Psoas muscle (tissue), 7 donors: ENCODE measurements at regions not wholly inside any gene's neighbourhood (a gene's known extent, or its start where the extent isn't known, plus 50 kb on each side); places are given as distances from the start of the nearest gene placed in this dataset.
"Not testable (repeated sequence)": the region's sequence is repeated elsewhere in the genome, so short reads cannot be mapped to it uniquely, and the experiment has no call there.

Experiments used
- ATAC-seq, 4 donors: fragments of 200-7000 bp; cut with Tn5 transposase; one replicate each; pipeline ENCODE4 v1.9.1; 2020; ENCODE audit warnings: moderate library complexity in 3 of 4, mild to moderate bottlenecking in 2 of 4
- DNase-seq, 2 donors: peaks; one replicate each; pipeline ENCODE4 v3.0.0-alpha.2; 2020
- H3K27ac ChIP-seq: fragments of 200-600 bp; one replicate; pipeline ENCODE4 v1.8.0; 2022
- H3K27me3 ChIP-seq, 3 donors: fragments of 200-600 bp in 1 of 3; one replicate each; pipeline versions ENCODE4 v1.6.1 to v1.8.0; 2013 to 2022; ENCODE audit warnings: low read length in 2 of 3, mild to moderate bottlenecking in 2 of 3, moderate library complexity in 1 of 3; ENCODE audit not compliant: insufficient read depth in 3 of 3
- H3K36me3 ChIP-seq, 2 donors: fragments of 200-600 bp in 1 of 2; one replicate each; pipeline versions ENCODE4 v1.6.1 to v1.8.0; 2013 to 2022; ENCODE audit warnings: low read depth in 1 of 2, mild to moderate bottlenecking in 1 of 2, moderate library complexity in 1 of 2; ENCODE audit not compliant: insufficient read depth in 1 of 2
- H3K4me1 ChIP-seq: fragments of 200-600 bp; one replicate; pipeline ENCODE4 v1.8.0; 2022
- H3K4me3 ChIP-seq: fragments of 200-600 bp; one replicate; pipeline ENCODE4 v1.8.0; 2022; ENCODE audit warnings: mild to moderate bottlenecking
- H3K9me3 ChIP-seq: fragments of 200-600 bp; one replicate; pipeline ENCODE4 v1.8.0; 2022
- CTCF ChIP-seq: fragments of 200-600 bp; IDR thresholded peaks from one replicate; pipeline ENCODE4 v1.8.0; 2022; ENCODE audit warnings: antibody characterized with exemption
- WGBS, 3 donors: extraction: QIAGEN DNeasy Blood & Tissue Kit; methylation state at CpG; one replicate each; pipeline versions ENCODE4 v1.1.6 to v1.1.7; 2013; 5-methylcytosine and 5-hydroxymethylcytosine counted together
- intact Hi-C, 2 donors: fragments of 100-400 bp; cut with DNase I; formaldehyde crosslinking; loops; one replicate each; pipeline versions ENCODE4 v1.11.0 to v1.14.2; 2022
- donor health status: healthy with polysubstance abuse.
- donor health status: DM: no; HTN: no; CAD: no; lungs with moderate emphysema.
- donor health status: Bipolar disorder and iron deficiency.
- donor health status: healthy.
- donor health status: DM: yes; HTN: yes; CAD: no.
- donor health status: DM: no; HTN: no; CAD: no.
- donor health status: DM: yes; HTN: yes; CAD: no.

DNA sequence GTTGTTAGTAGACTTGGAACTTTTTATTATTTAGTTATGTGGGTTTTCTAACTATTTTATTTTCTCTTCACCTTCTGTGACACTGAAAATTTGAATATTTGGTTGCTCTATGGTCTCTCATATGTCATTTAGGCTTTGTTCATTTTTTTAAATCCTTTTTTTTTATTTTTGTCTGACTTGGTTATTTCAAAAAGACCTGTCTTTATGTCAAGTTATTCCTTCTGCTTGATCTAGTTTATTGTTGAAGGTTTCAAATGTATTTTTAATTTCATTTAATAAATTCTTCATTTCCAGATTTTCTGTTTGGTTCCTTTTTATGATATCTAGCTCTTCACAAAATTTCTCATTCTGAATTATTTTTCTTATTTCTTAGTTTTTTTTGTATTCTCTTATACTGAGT lies 160.6 kb upstream of the ATP5MC3 start:
- no peaks in the 10 kb centered on the region for H3K36me3 ChIP-seq
- H3K27me3 ChIP-seq = no peaks in the 10 kb centered on the region
- intact Hi-C loops = no loop called here

GRCh38 chr2:175330195-175330594 lies 148.7 kb upstream of the ATP5MC3 start:
- H3K27me3 ChIP-seq = peaks cover 0 to 3% (median 0%) of the 10 kb centered on the region in 3 donors
- TF ChIP-seq CTCF = no peak
- H3K36me3 ChIP-seq = no peaks in the 10 kb centered on the region
- H3K9me3 ChIP-seq = peaks cover 5% of the 10 kb centered on the region
- 81 to 85% (median 83%) methylated on average over 3 of the region's 3 CpGs for WGBS, 3 donors
- no peak overlapping the region for H3K4me3 ChIP-seq
- ATAC-seq = no peak
- no peak for DNase-seq
- H3K27ac ChIP-seq = no peak overlapping the region
- intact Hi-C loops = no loop called here
- H3K4me1 ChIP-seq = no peaks in the 10 kb centered on the region

More for the DNA sequence above, 160.6 kb upstream of the ATP5MC3 start:
- no peak for TF ChIP-seq CTCF
- H3K4me3 ChIP-seq = no peak overlapping the region
- no peak for DNase-seq
- H3K9me3 ChIP-seq = peaks cover 19% of the 10 kb centered on the region
- H3K4me1 ChIP-seq = no peaks in the 10 kb centered on the region
- H3K27ac ChIP-seq = no peak overlapping the region
- ATAC-seq = no peak

- Histone ChIP-seq H3K36me3 (no peaks in the 10 kb centered on the region), H3K9me3 (peaks cover 5% of the 10 kb centered on the region), H3K27me3 (peaks cover 0 to 3% (median 3%) of the 10 kb centered on the region in 3 donors), H3K27ac (no peak overlapping the region), H3K4me3 (no peak overlapping the region), H3K4me1 (no peaks in the 10 kb centered on the region)
- 83% methylated on average over 3 of the region's 3 CpGs for WGBS, 3 donors
- ATAC-seq = no peak
- no peak for TF ChIP-seq CTCF
- intact Hi-C loops = no loop called here
- DNase-seq = no peak
These were observed 145.3 kb upstream of the ATP5MC3 start for GRCh38 chr2:175326801-175327200.

DNA sequence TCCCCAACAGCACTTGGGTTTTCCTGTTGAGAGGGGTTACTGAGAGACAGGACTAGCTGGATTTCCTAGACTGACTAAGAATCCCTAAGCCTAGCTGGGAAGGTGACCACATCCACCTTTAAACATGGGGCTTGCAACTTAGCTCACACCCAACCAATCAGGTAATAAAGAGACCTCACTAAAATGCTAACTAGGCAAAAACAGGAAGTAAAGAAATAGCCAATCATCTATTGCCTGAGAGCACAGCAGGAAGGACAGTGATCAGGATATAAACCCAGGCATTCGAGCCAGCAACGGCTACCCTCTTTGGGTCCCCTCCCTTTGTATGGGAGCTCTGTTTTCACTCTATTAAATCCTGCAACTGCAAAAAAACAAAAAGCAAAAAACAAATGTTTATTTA lies 144.7 kb upstream of the ATP5MC3 start:
- 81 to 87% (median 82%) methylated on average over 2 of the region's 2 CpGs for WGBS, 3 donors
- DNase-seq, H3K4me1 ChIP-seq, intact Hi-C loops, H3K27ac ChIP-seq, H3K4me3 ChIP-seq, H3K27me3 ChIP-seq, H3K9me3 ChIP-seq, ATAC-seq, H3K36me3 ChIP-seq: not testable (repeated sequence)

DNA sequence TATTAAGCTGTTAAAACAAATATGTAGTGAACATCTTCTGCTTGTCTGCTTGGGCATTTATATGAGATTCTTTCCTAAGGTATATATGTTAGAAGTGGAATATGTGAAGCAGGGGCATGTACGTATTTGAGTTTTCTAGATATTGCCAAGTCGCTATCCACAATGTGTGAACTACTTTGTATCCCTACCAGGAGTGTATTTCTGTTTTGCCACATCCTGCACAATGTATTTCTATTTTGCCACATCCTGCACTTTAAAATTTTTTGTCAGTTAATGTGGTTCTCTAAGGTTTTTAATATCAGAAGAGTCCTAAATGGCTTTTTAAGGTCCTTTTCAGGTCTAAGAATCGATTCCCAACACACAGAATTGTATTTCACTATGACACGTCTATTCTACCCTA lies 141.7 kb upstream of the ATP5MC3 start:
- 73 to 84% (median 75%) methylated on average over 4 of the region's 4 CpGs for WGBS, 3 donors
- Histone ChIP-seq H3K4me1 (no peaks in the 10 kb centered on the region), H3K36me3 (no peaks in the 10 kb centered on the region), H3K27me3 (peaks cover 0 to 3% (median 3%) of the 10 kb centered on the region in 3 donors), H3K9me3 (peaks cover 5% of the 10 kb centered on the region), H3K4me3 (no peak overlapping the region), H3K27ac (no peak overlapping the region)
- intact Hi-C loops = no loop called here
- no peak for TF ChIP-seq CTCF
- no peak for DNase-seq
- ATAC-seq = no peak
